ENCODE measurements at regions not wholly inside any gene's neighbourhood (a gene's known extent, or its start where the extent isn't known, plus 50 kb on each side); places are given as distances from the start of the nearest gene placed in this dataset.

DNA sequence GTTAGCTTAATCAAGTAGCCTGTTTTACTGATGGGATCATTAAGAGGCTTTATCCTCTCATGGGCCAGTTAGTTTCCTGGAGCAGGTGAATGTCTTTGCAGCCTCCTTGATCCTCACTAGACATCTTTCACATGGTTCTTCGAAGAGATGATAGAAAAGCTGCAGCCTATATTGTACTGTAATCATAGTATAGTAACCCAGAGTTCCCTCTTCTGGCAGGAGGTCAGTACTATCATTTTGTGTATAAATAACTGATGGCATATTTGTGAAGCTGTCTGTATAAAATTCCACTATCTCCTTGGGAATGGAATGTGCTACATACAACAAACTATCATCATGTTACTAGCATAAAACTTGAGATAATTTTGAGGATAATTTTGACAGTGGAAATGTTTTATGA is 123.8 kb upstream of the PRPS1L1 start:
- DNase-seq (ENCODE audit: low read depth in 3 of 3, low spot score in 2 of 3) = no peak

DNA sequence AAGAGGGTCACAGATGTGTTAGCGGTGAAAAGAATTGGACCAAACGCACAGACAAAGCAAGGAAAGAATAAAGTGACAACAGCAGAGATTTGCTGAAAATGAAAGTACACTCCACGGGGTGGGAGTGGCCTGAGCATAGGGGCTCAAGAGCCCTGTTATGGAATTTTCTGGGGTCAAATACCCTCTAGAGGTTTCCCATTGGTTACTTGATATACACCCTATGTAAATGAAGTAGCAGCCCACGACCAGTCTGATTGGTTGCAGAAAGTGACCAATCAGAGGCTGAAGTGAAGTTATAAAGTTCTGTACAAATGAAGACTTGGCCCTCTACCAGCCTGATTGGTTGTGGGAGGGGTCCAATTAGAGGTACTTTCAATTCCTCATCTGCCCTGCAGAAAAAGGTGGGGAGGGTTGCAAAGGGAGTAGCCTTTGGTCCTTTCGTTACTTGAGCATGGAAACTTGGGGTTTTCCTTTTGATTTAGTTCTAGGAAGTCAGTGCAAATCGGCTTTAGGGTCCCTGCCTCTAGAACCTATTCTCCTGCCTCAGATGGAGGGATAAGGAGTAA is 125.6 kb upstream of the PRPS1L1 start:
- no peak for DNase-seq (ENCODE audit: low read depth in 3 of 3, low spot score in 2 of 3)

DNA sequence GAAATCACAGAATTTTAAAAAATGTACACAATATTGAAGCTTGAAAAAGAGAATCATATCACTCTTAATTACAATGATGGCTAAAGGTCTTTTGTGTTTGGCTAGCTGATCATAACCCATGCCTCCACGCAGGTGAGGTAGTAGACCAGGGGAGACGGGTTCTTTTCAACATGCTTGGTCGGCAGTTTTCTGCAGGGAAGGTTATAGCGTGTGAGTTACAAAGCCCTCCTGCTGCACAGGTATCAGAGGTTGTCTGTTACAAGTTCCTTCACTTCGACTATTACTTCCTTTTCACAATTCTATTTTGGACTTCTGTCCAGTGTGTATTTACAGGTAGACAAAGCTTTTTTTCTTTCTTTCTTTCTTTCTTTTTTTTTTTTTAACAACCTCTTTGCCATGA is 127.1 kb upstream of the PRPS1L1 start:
- no peak for DNase-seq (ENCODE audit: low read depth in 3 of 3, low spot score in 2 of 3)

DNA sequence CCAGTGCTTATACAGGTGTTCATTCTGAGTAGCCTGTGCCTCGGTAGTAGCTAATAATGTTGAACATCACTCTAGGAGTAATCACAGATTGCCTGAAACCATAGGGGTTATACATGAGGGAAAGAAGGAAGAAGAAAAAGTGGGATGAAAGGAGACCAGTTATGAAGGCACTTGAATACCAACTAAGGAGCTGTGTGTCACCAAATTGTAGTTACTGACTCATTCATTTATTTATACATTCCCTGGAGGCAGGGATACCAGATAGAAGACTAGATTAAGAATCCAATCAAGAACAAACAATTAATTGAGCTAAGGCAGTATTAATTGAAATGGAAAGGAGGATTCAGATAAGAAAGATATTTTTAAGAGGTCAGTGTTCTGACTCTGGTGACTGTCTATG is 129.6 kb upstream of the PRPS1L1 start:
- no peak for DNase-seq (ENCODE audit: low read depth in 3 of 3, low spot score in 2 of 3)

DNA sequence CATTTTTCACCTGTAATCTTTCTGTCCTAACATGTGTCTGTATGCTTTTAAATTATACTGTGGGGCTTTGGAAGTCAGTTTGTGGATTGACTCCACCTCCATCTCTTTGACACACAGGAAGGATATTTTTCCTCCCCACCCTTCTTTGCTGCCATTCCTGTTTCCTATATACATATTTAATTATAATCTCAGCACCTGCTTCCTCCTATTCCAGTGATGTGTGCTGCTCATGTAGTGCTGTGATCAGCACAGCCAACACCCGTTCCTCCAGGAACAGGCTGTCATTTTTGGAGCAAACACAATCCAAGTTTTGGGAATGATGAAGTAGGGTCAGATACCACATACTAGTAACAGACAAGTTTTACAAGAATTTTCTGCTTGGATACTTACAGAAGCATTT is 135.0 kb upstream of the PRPS1L1 start:
- DNase-seq (ENCODE audit: low read depth in 3 of 3, low spot score in 2 of 3) = no peak

DNA sequence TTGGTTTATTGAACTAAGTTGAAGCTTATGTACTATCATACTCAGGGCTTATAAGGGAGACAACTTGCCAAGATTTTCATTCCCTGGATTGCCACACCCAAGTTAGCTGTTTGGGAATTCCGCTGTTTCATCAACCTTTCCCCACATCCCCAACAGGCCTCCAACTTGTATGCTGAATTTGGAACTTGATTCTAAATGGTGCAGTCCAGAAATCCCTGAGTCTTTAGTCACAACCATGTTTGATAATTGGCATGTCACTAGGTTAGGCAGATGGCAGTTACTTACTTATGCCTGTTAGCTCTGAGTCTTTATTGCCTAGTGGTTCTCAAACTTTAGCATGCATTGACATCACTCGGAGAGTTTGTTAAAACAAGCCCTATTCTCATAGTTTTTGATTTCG is 135.4 kb upstream of the PRPS1L1 start:
- DNase-seq (ENCODE audit: low read depth in 3 of 3, low spot score in 2 of 3) = no peak

DNA sequence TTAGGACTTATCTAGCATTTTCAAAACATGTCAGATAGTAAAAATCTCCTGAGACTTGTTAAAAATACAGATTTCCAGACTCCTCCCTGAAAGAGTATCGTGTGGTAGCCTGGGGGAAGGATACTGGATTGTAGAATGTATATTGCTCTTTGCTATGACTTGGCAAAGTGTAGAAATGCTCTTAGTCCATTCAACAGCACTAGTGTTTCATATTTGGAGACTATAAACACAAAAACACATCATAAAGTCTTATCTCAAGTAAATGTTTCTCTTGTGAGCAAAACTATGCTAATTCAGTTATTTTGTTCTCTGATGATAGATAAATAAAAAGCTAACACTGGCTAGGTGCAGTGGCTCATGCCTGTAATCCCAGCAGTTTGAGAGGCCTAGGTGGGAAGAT is 137.5 kb upstream of the PRPS1L1 start:
- DNase-seq (ENCODE audit: low read depth in 3 of 3, low spot score in 2 of 3) = no peak

DNA sequence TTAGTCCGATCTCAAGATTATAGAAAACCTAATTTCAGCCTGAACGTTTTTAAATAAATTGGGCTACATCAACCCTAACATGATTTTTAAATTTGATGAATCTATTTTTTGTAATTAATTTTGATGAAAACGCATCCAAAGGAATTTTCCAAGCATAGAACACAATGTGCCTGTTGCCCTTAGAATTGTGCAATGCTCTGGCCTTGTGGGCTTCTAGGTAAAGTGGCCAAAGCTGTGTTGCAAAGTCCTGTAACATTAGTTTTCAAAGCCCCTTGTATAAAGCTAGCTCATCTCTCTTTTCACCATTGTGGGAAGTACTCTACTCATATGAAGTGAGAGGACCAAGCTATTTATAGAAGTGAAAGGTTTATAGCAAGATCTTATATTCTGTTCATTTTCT is 138.4 kb upstream of the PRPS1L1 start:
- no peak for DNase-seq (ENCODE audit: low read depth in 3 of 3, low spot score in 2 of 3)

DNA sequence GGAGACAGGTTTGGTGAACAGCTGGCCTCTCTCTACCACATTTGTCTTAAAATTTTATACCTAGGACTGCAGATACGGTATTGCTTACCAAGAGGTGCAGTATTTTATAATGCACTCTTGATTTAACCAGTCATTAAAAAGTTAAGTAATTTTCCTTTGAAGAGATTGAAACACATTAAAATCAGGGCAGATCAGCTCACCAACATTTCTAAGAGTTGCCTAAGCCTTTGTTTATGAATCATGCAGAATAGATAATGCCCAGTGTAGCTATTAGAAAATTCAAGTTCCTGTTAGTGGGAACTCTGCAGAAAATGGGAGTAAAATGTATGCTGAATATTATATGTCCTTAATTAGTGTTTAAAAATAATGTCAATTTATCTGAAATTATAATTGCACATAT is 140.2 kb upstream of the PRPS1L1 start:
- no peak for DNase-seq (ENCODE audit: low read depth in 3 of 3, low spot score in 2 of 3)

DNA sequence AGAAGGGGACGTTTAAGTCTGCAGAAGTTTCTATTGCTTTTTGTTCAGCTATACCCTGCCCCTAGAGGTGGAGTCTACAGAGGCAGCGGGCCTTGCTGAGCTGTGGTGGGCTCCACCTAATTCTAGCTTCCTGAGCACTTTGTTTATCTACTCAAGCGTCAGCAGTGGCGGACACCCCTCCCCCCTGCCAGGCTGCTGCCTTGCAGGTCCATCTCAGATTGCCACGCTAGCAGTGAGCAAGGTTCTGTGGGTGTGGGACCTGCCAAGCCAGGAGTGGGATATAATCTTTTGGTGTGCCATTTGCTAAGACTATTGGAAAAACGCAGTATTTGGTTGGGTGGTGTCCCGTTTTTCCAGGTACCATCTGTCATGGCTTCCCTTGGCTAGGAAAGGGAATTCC is 147.3 kb upstream of the PRPS1L1 start:
- DNase-seq (ENCODE audit: low read depth in 3 of 3, low spot score in 2 of 3) = no peak

DNA sequence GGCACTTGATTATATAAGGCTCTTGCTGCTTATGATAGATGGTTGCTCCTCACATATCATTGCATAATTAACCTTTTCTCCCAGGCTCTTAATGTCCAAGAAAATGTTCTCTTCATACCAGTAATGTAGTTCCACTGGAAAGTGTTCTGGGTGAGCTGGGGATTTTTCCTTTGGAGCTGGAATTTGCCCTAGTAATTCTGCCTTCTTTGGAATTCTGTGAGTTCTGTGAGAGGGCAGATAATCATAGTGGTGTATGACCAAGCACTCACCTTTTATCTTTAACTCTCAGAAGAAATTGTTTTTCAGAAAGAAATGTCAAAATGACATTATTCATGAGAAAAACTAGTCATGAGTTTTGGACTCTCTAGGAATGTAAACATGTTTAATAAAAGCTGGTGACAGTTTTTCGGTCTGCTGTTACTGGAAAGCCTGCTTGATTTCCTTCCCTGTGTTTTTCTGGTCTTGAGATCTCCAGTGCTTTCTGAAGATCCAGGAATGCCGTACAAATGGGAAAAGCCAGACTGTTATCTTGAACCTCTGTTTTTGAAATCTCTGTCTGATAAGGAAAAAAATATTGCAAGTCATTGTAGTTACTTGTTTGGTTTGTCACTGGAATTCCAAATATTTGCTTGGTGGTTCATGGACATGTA is 148.3 kb upstream of the PRPS1L1 start:
- no peak for DNase-seq (ENCODE audit: low read depth in 3 of 3, low spot score in 2 of 3)

DNA sequence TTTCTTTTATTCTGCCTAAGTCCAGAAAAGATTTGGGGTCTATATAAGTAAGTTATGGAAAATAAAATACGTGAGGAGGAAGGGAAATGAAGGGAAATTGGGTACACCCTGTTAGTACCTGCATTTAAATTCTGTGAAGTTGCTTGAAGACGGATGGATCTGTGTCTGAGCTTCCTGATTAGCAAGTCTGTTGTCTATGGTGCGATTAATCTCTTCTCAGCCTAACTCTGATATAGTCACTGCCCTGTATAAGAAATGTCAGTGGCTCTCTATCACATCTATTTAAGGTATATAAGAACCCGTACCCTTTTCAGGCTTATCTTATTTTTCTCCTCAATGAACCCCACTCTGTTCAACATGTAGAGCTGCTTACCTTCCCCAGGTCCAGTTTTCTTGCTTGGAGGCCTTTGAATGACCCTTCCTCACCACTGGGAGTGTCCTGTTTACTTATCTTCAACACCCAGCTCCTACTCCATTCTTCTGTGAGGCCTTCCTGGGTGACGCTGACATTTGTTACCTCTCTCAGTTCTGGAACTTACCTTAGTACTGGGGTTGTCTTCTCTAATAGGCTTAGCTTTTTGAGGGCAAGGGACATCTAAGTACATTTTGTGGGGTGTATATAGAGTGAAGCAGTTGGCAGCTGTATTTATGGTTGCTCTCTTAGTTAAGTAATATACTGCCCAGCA is 149.6 kb upstream of the PRPS1L1 start:
- no peak for DNase-seq (ENCODE audit: low read depth in 3 of 3, low spot score in 2 of 3)

DNA sequence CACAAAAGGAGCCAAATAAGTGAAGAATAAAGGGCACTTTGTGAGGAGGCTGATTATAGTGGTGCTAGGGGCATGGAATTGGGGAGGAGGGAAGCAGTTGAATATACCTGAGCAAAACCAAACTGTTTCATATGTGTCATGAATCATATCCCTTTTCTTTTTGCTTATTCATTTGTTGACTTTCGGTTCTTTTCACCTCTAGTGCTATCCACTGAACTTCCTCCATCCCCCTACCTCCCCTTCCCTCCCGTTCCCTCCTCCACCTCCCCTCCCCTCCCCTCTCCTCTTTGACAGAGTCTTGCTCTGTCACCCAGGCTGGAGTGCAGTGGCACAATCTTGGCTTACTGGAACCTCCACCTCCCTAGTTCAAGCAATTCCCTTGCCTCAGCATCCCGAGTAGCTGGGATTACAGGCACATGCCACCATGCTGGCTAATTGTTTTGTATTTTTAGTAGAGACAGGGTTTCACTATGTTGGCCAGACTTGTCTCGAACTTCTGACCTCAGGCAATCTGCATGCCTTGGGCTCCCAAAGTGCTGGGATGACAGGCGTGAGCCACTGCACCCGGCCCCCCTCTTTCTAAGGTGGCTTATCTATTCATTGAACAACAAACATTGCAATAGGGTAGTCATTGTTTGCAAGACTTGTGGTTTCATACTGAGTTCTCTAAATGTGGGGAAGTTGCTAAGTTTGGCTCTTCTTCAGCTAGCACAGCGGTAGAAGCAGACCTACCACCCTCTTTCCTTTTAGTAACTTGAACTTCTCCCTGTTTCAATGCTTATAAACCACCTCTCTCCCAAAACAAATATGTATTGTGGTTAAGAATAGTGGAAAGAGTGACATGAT is 150.4 kb upstream of the PRPS1L1 start:
- DNase-seq (ENCODE audit: low read depth in 3 of 3, low spot score in 2 of 3) = no peak

DNA sequence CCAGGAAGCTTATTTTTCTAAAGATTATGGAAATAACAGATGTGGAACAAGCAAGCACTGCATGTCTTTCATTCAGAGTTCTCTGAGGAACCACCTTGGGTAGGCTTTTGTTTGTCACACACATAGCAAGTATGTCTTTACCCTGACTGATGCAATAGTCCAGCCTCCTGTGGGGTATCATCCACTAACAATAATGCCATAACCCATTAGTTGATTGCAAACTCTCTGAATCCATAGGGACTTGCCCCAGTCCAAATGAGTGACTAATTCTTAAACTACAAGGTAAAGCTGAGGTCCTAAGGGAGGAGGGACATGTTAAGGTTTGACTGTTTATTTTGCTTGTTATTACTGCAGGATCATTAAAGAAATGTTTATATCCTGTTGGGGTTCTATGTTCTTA is 151.4 kb upstream of the PRPS1L1 start:
- DNase-seq (ENCODE audit: low read depth in 3 of 3, low spot score in 2 of 3) = no peak

DNA sequence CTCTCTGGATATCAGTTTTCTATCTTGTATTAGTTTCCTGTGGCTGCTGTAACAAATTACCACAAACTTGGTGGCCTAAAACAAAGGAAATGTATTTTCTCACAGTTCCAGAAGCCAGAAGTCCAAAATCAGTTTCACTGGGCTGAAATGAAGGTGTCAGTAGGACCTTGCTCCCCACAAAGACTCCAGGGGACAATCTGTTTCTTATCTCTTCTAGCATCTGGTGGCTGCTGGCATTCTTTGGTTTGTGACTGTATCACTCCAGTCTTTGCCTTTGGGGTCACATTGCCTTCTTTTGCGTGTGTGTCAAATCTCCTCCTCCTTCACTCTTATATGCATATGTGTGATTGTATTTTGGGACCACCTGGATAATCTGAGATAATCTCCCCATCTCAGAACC is 153.0 kb upstream of the PRPS1L1 start:
- no peak for DNase-seq (ENCODE audit: low read depth in 3 of 3, low spot score in 2 of 3)

DNA sequence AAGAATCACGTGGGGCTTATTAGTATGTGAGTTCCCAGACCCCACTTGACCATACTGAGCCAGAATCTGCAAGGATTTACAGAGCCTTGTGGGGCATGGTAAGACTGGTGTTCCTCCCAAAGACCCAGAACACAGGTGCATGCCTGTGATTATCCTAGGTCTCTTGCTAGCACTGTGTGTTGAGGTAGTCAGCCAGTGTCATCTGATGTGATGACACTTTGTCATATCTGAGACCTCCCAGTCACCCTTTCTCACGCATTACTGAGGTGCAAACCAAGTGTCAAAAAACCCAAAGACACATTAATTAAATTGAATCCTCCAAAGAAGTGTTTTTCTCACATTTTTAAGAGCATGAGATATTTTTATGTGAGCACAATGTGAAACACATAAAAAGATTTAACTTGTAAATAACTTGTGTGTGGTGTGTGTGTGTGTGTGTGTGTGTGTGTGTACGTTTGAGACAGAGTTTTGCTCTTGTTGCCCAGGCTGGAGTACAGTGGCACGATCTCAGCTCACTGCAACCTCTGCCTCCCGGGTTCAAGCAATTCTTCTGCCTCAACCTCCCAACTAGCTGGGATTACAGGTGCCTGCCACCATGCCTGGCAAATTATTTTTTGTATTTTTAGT is 162.0 kb upstream of the PRPS1L1 start:
- no peak for DNase-seq (ENCODE audit: low read depth in 3 of 3, low spot score in 2 of 3)

DNA sequence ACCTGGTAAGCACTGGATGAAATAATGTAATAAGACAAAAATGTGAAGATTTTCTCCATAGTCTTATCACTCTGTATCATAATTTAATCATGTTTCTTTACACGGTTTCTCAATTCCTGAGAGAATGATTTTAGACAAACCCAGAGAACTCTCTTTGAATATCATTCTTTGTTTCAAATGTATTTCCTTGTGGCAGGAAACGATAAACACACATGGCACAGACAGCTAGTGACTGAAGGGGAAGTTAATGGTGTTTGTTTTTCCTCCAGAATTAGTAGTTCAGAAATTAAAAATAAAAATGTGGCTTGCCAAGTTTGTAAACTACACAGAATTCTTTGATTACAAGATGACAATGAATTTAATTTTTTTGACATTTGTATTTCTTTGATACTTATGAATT is 163.7 kb upstream of the PRPS1L1 start:
- no peak for DNase-seq (ENCODE audit: low read depth in 3 of 3, low spot score in 2 of 3)

DNA sequence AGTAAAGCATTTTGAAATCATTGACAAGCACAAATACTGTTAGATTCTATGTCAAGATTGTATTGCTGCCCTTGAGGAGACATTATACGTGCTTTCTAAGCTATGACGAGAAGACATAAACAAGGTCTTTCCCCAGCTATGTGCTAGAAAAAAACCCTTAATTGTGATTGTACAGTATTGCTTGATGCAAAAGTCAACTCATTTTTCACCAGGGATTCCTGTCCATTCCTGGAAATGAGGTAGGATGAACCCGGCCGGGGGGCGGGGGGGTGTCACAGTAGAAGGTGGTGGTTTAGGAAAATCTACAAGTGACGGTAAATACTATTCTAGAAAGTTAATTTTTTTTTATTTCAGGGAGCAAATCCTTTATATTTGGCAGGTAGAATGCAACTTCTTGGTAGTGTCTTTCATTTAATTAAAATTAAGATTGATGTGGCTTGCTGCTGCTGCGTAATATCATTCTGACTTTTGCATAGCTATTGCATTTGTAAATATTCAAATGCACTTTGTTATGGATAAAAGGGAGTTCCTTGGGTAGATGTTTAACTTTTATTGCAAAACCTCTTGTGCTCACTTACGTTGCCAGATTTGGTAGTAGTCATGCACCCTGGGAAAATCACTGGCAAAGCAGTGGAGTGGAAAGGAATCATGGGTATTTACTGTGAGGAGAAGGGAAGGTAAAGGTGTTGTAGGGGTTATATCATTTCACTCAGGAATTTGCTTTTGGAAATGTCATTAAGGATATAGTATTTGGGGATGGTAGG is 164.4 kb upstream of the PRPS1L1 start:
- no peak for DNase-seq (ENCODE audit: low read depth in 3 of 3, low spot score in 2 of 3)

DNA sequence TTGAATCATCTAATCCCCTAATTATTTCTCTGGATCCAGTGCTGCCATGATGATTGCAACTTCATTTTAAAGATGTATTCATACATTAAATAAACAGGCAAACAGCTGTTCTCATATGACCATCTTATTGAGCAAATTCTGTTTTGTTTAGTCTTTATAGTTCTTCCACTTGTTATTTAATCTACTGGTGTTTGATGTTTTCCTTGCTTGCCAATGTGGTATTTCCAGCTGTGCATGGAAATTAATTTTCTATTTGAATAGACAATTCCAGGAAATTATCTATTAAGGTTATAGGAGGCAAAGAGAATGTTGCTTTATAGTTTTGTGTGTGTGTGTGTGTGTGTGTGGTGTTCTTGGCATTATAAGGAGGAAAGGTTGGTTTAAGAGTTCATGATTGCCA is 167.0 kb upstream of the PRPS1L1 start:
- DNase-seq (ENCODE audit: low read depth in 3 of 3, low spot score in 2 of 3) = no peak

DNA sequence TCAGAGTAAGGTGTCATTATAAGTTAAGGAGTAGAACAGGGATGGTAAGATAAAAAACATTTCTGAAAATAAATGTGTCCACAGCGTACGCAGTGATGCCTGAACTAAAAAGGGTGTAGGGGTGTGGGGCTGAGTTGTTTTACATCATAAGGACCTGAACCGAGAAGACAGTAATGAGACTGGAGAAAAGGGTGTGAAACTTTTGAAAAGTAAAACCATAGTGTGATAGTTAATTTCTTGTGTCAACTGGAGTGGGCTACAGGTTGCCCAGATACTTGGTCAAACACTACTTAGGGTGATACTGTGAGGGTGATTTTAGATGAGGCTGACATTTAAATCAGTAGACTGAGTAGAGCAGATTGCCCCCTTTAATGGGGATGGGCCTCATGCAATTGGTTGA is 169.0 kb upstream of the PRPS1L1 start:
- DNase-seq (ENCODE audit: low read depth in 3 of 3, low spot score in 2 of 3) = no peak
